ENCODE measurements at regions not wholly inside any gene's neighbourhood (a gene's known extent, or its start where the extent isn't known, plus 50 kb on each side); places are given as distances from the start of the nearest gene placed in this dataset.

GRCh38 chr3:124158168-124158881 lies 166.4 kb upstream of the ROPN1 start:
- Mint-ChIP-seq H3K9me3 (no peaks in the 10 kb centered on the region), H3K27ac (no peak overlapping the region), H3K4me3 (no peak overlapping the region), H3K4me1 (no peaks in the 10 kb centered on the region), H3K27me3 (no peaks in the 10 kb centered on the region), H3K36me3 (ENCODE audit: low read depth) (no peaks in the 10 kb centered on the region)
- no peak for DNase-seq
- intact Hi-C loops (cut with micrococcal nuclease): no loop called here

GRCh38 chr3:124161448-124161847 lies 169.5 kb upstream of the ROPN1 start:
- no peaks in the 10 kb centered on the region for H3K36me3 Mint-ChIP-seq (ENCODE audit: low read depth)
- intact Hi-C loops (cut with micrococcal nuclease): no loop called here
- H3K4me3 Mint-ChIP-seq: no peak overlapping the region
- no peaks in the 10 kb centered on the region for H3K27me3 Mint-ChIP-seq
- no peak overlapping the region for H3K27ac Mint-ChIP-seq
- H3K9me3 Mint-ChIP-seq: no peaks in the 10 kb centered on the region
- H3K4me1 Mint-ChIP-seq: no peaks in the 10 kb centered on the region
- DNase-seq: no peak

- no peak for DNase-seq
- Mint-ChIP-seq H3K36me3 (ENCODE audit: low read depth) (no peaks in the 10 kb centered on the region), H3K4me1 (no peaks in the 10 kb centered on the region), H3K27me3 (no peaks in the 10 kb centered on the region), H3K9me3 (no peaks in the 10 kb centered on the region), H3K27ac (no peak overlapping the region), H3K4me3 (no peak overlapping the region)
- intact Hi-C loops (cut with micrococcal nuclease): no loop called here
Measured at GRCh38 chr3:124163689-124164088, 171.8 kb upstream of the ROPN1 start.

GRCh38 chr3:124168271-124168670 lies 176.3 kb upstream of the ROPN1 start:
- H3K27ac Mint-ChIP-seq: no peak overlapping the region
- intact Hi-C loops (cut with micrococcal nuclease): no loop called here

GRCh38 chr3:124172283-124172682 lies 180.4 kb upstream of the ROPN1 start:
- H3K4me3 Mint-ChIP-seq: no peak overlapping the region
- H3K4me1 Mint-ChIP-seq: no peaks in the 10 kb centered on the region
- H3K36me3 Mint-ChIP-seq (ENCODE audit: low read depth): no peaks in the 10 kb centered on the region
- H3K27me3 Mint-ChIP-seq: no peaks in the 10 kb centered on the region
- H3K9me3 Mint-ChIP-seq: no peaks in the 10 kb centered on the region
- DNase-seq: no peak
- intact Hi-C loops (cut with micrococcal nuclease): no loop called here
- H3K27ac Mint-ChIP-seq: no peak overlapping the region

More at GRCh38 chr3:124168271-124168670, 176.3 kb upstream of the ROPN1 start:
- Mint-ChIP-seq H3K9me3 (no peaks in the 10 kb centered on the region), H3K27me3 (no peaks in the 10 kb centered on the region), H3K4me1 (no peaks in the 10 kb centered on the region), H3K36me3 (ENCODE audit: low read depth) (no peaks in the 10 kb centered on the region), H3K4me3 (no peak overlapping the region)
- DNase-seq: no peak

GRCh38 chr3:124172816-124173215 lies 180.9 kb upstream of the ROPN1 start:
- no peak for DNase-seq
- Mint-ChIP-seq H3K36me3 (ENCODE audit: low read depth) (no peaks in the 10 kb centered on the region), H3K4me3 (no peak overlapping the region), H3K27me3 (no peaks in the 10 kb centered on the region), H3K9me3 (no peaks in the 10 kb centered on the region), H3K4me1 (no peaks in the 10 kb centered on the region), H3K27ac (no peak overlapping the region)
- intact Hi-C loops (cut with micrococcal nuclease): no loop called here

GRCh38 chr3:124174476-124174875 lies 182.6 kb upstream of the ROPN1 start:
- Mint-ChIP-seq H3K4me1 (no peaks in the 10 kb centered on the region), H3K27ac (no peak overlapping the region), H3K27me3 (no peaks in the 10 kb centered on the region), H3K9me3 (no peaks in the 10 kb centered on the region), H3K4me3 (no peak overlapping the region), H3K36me3 (ENCODE audit: low read depth) (no peaks in the 10 kb centered on the region)
- intact Hi-C loops (cut with micrococcal nuclease): no loop called here
- no peak for DNase-seq

- Mint-ChIP-seq H3K27me3 (no peaks in the 10 kb centered on the region), H3K9me3 (no peaks in the 10 kb centered on the region), H3K4me1 (no peaks in the 10 kb centered on the region), H3K4me3 (no peak overlapping the region), H3K27ac (no peak overlapping the region), H3K36me3 (ENCODE audit: low read depth) (no peaks in the 10 kb centered on the region)
- DNase-seq: no peak
- intact Hi-C loops (cut with micrococcal nuclease): no loop called here
Measured at GRCh38 chr3:124174910-124175874, 183.3 kb upstream of the ROPN1 start.

- no peak overlapping the region for H3K4me3 Mint-ChIP-seq
- H3K4me1 Mint-ChIP-seq: no peaks in the 10 kb centered on the region
- DNase-seq: no peak
- H3K27ac Mint-ChIP-seq: no peak overlapping the region
- H3K27me3 Mint-ChIP-seq: peaks cover 2% of the 10 kb centered on the region
- intact Hi-C loops (cut with micrococcal nuclease): no loop called here
- H3K9me3 Mint-ChIP-seq: no peaks in the 10 kb centered on the region
- H3K36me3 Mint-ChIP-seq (ENCODE audit: low read depth): no peaks in the 10 kb centered on the region
Measured at GRCh38 chr3:124177071-124177470, 185.1 kb upstream of the ROPN1 start.

GRCh38 chr3:124178531-124178930 lies 186.6 kb upstream of the ROPN1 start:
- H3K9me3 Mint-ChIP-seq: no peaks in the 10 kb centered on the region
- H3K27ac Mint-ChIP-seq: no peak overlapping the region
- DNase-seq: no peak
- intact Hi-C loops (cut with micrococcal nuclease): no loop called here
- H3K27me3 Mint-ChIP-seq: peaks cover 2% of the 10 kb centered on the region
- H3K4me1 Mint-ChIP-seq: no peaks in the 10 kb centered on the region
- no peaks in the 10 kb centered on the region for H3K36me3 Mint-ChIP-seq (ENCODE audit: low read depth)
- H3K4me3 Mint-ChIP-seq: no peak overlapping the region

- no peak overlapping the region for H3K4me3 Mint-ChIP-seq
- peaks cover 8% of the 10 kb centered on the region for H3K27me3 Mint-ChIP-seq
- intact Hi-C loops (cut with micrococcal nuclease): no loop called here
- no peaks in the 10 kb centered on the region for H3K36me3 Mint-ChIP-seq (ENCODE audit: low read depth)
- DNase-seq: no peak
- no peak overlapping the region for H3K27ac Mint-ChIP-seq
- H3K9me3 Mint-ChIP-seq: no peaks in the 10 kb centered on the region
- no peaks in the 10 kb centered on the region for H3K4me1 Mint-ChIP-seq
Measured at GRCh38 chr3:124200407-124200806, 208.5 kb upstream of the ROPN1 start.

- Mint-ChIP-seq H3K9me3 (no peaks in the 10 kb centered on the region), H3K4me1 (no peaks in the 10 kb centered on the region), H3K36me3 (ENCODE audit: low read depth) (no peaks in the 10 kb centered on the region), H3K27me3 (peaks cover 8% of the 10 kb centered on the region), H3K27ac (no peak overlapping the region), H3K4me3 (no peak overlapping the region)
- no peak for DNase-seq
- intact Hi-C loops (cut with micrococcal nuclease): no loop called here
Measured at GRCh38 chr3:124201226-124201625, 209.3 kb upstream of the ROPN1 start.

GRCh38 chr3:124201786-124202185 lies 209.9 kb upstream of the ROPN1 start:
- intact Hi-C loops (cut with micrococcal nuclease): no loop called here
- Mint-ChIP-seq H3K27me3 (peaks cover 8% of the 10 kb centered on the region), H3K4me3 (no peak overlapping the region), H3K4me1 (no peaks in the 10 kb centered on the region), H3K27ac (no peak overlapping the region), H3K9me3 (no peaks in the 10 kb centered on the region), H3K36me3 (ENCODE audit: low read depth) (no peaks in the 10 kb centered on the region)
- DNase-seq: no peak

- no peak for DNase-seq
- H3K9me3 Mint-ChIP-seq: no peaks in the 10 kb centered on the region
- H3K27ac Mint-ChIP-seq: no peak overlapping the region
- peaks cover 8% of the 10 kb centered on the region for H3K27me3 Mint-ChIP-seq
- H3K4me1 Mint-ChIP-seq: no peaks in the 10 kb centered on the region
- no peaks in the 10 kb centered on the region for H3K36me3 Mint-ChIP-seq (ENCODE audit: low read depth)
- intact Hi-C loops (cut with micrococcal nuclease): no loop called here
- no peak overlapping the region for H3K4me3 Mint-ChIP-seq
Measured at GRCh38 chr3:124202754-124203153, 210.8 kb upstream of the ROPN1 start.

Measured in activated CD4-positive, alpha-beta T cell treated with anti-CD3 and anti-CD28 coated beads, Interleukin-2, amount 10 ng/mL, durations not matched to agents 24 days and 14 days (primary cell).